ENCODE measurements at regions not wholly inside any gene's neighbourhood (a gene's known extent, or its start where the extent isn't known, plus 50 kb on each side); places are given as distances from the start of the nearest gene placed in this dataset.

DNA sequence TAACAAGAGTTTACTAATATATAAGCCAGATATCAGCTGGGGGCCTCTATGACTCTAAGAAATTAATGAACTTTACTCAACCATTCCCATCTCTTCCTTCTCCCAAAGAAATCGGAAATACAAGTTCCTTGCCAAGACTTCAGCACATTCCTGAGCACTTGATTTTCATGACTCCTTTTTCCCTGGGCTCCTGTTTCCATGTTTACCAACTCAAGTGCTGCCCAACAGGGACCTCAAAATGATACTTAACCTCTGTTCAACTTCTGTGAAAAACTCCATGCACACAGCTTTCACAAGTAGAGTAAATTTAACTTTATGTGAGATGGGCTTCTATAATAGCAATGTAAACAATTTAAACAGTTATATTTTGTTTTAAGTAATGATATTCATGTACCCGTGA lies 315.8 kb upstream of the CDIN1 start:
- no peaks in the 10 kb centered on the region for H3K9me3 Mint-ChIP-seq

DNA sequence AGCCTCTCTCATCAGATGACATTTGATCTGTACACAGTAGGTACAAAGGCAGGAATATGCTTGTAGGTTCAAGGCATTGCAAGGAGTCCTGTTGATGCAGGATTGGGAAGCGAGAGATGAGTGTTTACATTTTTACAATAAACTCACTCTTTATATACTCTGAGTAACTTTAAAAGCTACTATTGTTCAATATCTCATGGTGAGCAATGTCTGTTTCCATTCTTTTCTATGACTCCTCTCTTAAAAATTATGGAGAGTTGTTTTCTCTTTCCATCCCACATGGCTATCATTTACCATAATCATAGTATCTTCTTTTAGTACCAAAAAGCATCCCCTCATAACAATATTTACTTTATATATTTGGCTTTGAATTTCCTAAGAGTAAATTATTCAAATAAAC lies 314.0 kb upstream of the CDIN1 start:
- H3K4me3 Mint-ChIP-seq = no peak overlapping the region
- H3K27ac Mint-ChIP-seq = no peak overlapping the region
- no peaks in the 10 kb centered on the region for H3K9me3 Mint-ChIP-seq
- no peaks in the 10 kb centered on the region for H3K4me1 Mint-ChIP-seq
- no peaks in the 10 kb centered on the region for H3K27me3 Mint-ChIP-seq
- no peak for ATAC-seq
- DNase-seq = no peak

More for the DNA sequence above, 315.8 kb upstream of the CDIN1 start:
- ATAC-seq = no peak
- H3K27me3 Mint-ChIP-seq = no peaks in the 10 kb centered on the region
- no peak for DNase-seq
- H3K4me1 Mint-ChIP-seq = no peaks in the 10 kb centered on the region
- H3K27ac Mint-ChIP-seq = no peak overlapping the region
- H3K4me3 Mint-ChIP-seq = no peak overlapping the region

DNA sequence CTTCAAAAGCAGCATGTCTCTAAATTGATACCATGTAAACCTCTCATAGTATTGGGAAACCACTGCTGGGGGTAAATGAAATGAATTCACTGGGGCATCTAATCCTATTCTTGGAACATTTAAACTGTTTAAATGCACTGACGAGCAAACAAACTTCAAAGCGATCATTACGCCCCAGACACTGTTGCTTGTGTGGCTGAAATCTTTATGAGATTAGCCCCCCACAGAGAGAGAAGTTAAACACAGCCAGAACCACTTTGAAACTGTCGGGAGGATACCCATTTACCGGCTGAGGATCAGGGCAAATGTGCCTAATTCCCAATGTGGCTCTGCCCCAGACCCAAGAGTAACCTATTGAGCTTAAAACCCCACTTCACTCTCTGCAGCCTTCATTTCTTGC lies 308.4 kb upstream of the CDIN1 start:
- ATAC-seq (no peak), DNase-seq (no peak)
- Mint-ChIP-seq H3K27ac (no peak overlapping the region), H3K4me1 (no peaks in the 10 kb centered on the region), H3K9me3 (peaks cover 0 to 11% of the 10 kb centered on the region in 2 donors), H3K4me3 (no peak overlapping the region), H3K27me3 (no peaks in the 10 kb centered on the region)

DNA sequence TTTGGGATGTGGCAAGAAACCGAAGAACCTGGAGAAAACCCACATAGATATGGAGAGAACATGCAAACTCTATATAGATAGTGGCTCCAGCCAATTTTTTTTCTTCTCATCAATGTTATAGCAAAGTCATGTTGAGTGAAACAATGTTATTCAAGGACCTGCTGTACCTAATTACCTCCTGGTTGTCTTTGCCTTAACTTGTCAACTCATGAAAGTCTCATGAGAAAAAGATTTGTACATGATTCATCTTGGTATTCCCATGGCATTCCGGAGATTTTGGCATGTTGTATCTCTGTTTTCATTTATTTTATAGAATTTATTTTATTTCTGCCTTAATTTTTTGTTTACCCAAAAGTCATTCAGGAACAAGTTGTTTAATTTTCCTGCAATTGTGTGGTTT lies 303.8 kb upstream of the CDIN1 start:
- no peak overlapping the region for H3K4me3 Mint-ChIP-seq
- no peaks in the 10 kb centered on the region for H3K4me1 Mint-ChIP-seq
- no peak overlapping the region for H3K27ac Mint-ChIP-seq
- DNase-seq (no peak), ATAC-seq (no peak)
- peaks cover 5 to 31% of the 10 kb centered on the region in 2 donors for H3K9me3 Mint-ChIP-seq
- no peaks in the 10 kb centered on the region for H3K27me3 Mint-ChIP-seq

DNA sequence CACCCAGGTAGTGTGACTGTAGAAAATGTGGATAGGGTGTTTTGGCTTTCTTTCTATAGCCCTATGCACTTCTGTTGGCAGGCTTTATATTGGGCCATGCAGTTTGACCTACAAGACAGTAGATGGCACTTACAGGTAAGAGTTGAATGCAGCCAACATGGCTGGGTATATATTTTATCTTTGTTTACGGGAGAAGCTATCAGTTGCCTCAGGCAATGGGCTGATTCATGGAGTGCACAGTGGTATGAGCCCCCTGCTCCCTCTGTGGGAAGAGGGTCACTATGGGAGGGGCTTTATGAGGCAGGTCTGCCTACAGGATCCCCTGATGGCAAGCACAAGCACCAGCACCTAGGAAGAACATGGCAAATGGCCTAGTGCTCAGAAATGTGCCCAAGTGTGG lies 301.2 kb upstream of the CDIN1 start:
- no peaks in the 10 kb centered on the region for H3K27me3 Mint-ChIP-seq

DNA sequence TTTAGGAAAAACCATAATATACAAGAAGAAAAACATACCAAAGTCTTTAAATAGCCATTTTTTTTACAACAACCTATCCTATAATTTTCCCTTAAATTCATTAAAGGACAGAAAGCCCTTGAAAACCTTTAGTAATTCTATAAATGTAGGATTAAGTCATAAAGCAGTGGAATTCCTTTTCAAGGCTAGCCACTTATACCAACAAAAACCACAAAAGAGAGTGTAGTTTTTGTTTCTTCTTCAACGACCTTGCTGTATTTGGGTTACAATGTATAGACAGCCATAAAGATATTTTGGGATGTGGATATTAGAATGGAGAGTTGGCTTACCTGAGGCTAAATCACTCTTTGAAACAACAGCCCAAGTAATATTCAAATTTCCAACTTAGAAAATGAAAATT lies 296.6 kb upstream of the CDIN1 start:
- Mint-ChIP-seq H3K27ac (no peak overlapping the region), H3K4me1 (no peaks in the 10 kb centered on the region), H3K4me3 (no peak overlapping the region), H3K27me3 (no peaks in the 10 kb centered on the region), H3K9me3 (peaks cover 5 to 19% of the 10 kb centered on the region in 2 donors)
- ATAC-seq (no peak), DNase-seq (no peak)

More for the DNA sequence above, 301.2 kb upstream of the CDIN1 start:
- ATAC-seq = no peak
- DNase-seq = no peak
- Mint-ChIP-seq H3K4me1 (no peaks in the 10 kb centered on the region), H3K27ac (no peak overlapping the region), H3K4me3 (no peak overlapping the region), H3K9me3 (peaks cover 5 to 31% of the 10 kb centered on the region in 2 donors)

DNA sequence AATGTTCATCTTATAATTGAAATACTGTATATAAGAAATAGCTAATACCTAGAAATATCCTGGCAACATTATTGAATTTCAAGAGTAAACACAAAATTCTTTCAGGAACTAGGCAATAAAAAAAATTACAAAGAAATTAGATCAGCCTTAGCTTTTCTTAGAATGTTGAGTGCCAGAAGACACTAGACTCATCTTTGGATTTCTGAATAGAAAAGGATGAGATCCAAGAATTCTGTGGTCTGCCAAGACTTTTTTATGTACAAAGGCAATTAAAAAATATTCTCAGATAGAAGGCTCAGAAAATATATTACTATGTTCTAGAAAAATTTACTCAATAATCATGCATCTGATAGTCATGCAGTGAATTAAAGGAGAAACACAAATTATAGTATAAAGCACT lies 294.5 kb upstream of the CDIN1 start:
- H3K27me3 Mint-ChIP-seq = peaks cover 11% of the 10 kb centered on the region
- no peak for ATAC-seq
- no peak overlapping the region for H3K4me3 Mint-ChIP-seq
- H3K9me3 Mint-ChIP-seq = peaks cover 5 to 14% of the 10 kb centered on the region in 2 donors
- H3K27ac Mint-ChIP-seq = no peak overlapping the region
- H3K4me1 Mint-ChIP-seq = no peaks in the 10 kb centered on the region
- DNase-seq = no peak

DNA sequence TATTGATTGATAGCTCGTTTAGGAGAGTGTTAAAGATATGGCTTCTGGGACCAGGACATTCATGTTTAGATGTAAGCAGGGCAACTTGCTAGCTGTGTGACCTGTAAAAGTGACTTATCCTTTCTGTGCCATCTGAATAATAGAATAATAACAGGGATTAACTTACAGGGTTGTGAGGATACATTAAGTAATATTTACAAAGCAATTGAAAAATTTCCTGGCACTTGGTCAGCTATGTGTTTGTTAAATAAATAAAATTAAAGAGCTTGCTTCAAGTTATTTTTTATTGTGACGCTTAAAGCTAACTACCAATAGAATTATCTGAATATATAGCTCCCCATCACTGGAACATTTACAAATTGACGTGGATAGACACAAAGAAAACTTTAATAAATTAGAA lies 287.9 kb upstream of the CDIN1 start:
- ATAC-seq = no peak
- Mint-ChIP-seq H3K4me3 (no peak overlapping the region), H3K27ac (no peak overlapping the region), H3K27me3 (peaks cover 11% of the 10 kb centered on the region), H3K4me1 (no peaks in the 10 kb centered on the region), H3K9me3 (peaks cover 5 to 7% of the 10 kb centered on the region in 2 donors)
- no peak for DNase-seq

DNA sequence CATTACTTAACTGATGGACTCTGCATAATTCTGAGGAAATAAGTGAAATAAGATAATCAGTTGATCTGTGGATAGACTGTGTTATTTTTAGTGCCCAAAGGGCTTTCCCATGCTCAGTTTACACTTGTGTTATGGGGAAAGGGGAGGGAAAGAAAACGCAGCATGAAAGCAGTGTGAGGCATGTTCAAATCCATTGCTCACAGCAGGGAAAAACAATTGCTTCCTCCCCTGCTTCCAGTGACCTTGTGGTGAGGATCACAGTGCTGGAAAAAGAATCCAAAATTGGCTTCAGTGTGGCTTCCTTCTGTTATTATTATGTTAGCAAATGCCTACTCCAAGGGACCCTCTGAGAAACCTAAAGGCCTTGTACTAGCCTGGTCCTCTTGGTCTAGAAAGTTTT lies 285.1 kb upstream of the CDIN1 start:
- ATAC-seq (no peak), DNase-seq (no peak)
- no peaks in the 10 kb centered on the region for H3K9me3 Mint-ChIP-seq
- H3K4me1 Mint-ChIP-seq = no peaks in the 10 kb centered on the region
- H3K4me3 Mint-ChIP-seq = no peak overlapping the region
- H3K27ac Mint-ChIP-seq = no peak overlapping the region
- peaks cover 5% of the 10 kb centered on the region for H3K27me3 Mint-ChIP-seq

DNA sequence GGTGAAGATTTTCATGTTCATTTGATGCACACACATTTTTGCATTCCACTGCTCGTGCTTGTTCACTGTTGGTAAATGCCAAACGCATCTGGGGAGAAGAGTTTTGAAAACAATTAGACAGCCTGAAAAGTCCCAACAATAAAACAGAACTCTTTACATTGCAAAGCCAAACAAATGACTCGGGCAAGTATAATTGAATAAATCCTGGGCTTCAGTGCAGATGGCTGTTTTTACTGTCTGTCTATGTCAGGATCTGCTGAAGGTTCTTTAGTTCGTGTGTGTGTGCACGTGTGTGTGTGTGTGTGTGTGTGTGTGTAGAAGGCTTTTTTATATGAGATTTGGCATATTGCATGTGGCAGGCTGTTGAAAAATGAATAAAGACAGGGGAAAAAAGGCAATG lies 277.5 kb upstream of the CDIN1 start:
- no peaks in the 10 kb centered on the region for H3K27me3 Mint-ChIP-seq
- H3K9me3 Mint-ChIP-seq = no peaks in the 10 kb centered on the region
- H3K4me1 Mint-ChIP-seq = no peaks in the 10 kb centered on the region
- no peak overlapping the region for H3K4me3 Mint-ChIP-seq
- ATAC-seq (no peak), DNase-seq (no peak)
- no peak overlapping the region for H3K27ac Mint-ChIP-seq

DNA sequence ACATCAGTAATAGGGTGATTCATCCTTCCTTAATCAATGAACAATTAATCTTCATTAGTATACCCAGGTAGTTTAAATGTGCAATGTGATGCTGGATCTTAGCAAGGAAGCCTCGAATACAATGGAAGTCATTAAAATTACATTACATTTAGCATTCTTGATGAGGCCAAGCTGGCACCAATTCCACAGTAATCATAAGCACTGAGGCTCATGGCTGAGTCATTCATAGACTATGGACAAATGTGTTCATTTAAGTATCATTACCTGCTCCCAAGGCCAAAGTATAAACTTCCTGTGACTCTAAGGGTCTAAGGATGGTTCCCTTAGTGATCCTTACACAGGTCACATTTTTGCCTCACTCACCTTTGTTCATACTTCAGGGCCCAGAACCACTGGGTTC lies 266.4 kb upstream of the CDIN1 start:
- peaks cover 0 to 5% of the 10 kb centered on the region in 2 donors for H3K9me3 Mint-ChIP-seq
- no peaks in the 10 kb centered on the region for H3K27me3 Mint-ChIP-seq
- DNase-seq (no peak), ATAC-seq (no peak)
- no peak overlapping the region for H3K27ac Mint-ChIP-seq
- no peaks in the 10 kb centered on the region for H3K4me1 Mint-ChIP-seq
- no peak overlapping the region for H3K4me3 Mint-ChIP-seq

DNA sequence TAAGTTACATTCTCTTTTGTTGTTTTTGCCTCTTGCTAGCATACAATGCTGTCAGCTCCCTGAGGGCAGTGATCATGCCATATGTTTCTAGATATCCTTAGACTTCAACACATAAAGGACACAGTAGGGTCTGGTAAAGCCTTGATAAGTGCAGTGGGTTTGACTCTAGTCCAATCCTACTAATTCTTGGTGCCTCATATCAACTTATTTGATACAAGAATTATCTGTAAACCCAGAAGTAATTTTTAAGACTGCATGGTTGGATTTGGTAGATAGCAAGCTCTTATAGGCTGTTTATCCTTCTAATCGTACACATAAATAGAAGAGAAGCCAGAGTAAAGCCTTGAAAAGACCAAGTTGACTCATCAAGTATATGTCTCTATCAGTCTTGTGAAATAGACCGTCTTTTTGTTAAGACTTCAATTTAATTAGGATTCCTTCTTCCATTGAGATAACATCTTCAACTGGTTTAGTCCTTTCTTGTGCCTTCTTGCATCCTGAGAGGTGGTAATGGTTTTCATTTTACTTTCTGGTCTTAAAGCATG lies 265.6 kb upstream of the CDIN1 start:
- no peaks in the 10 kb centered on the region for H3K4me1 Mint-ChIP-seq
- H3K27me3 Mint-ChIP-seq = no peaks in the 10 kb centered on the region
- DNase-seq = no peak
- no peak overlapping the region for H3K27ac Mint-ChIP-seq
- H3K9me3 Mint-ChIP-seq = peaks cover 0 to 5% of the 10 kb centered on the region in 2 donors
- no peak for ATAC-seq
- H3K4me3 Mint-ChIP-seq = no peak overlapping the region

DNA sequence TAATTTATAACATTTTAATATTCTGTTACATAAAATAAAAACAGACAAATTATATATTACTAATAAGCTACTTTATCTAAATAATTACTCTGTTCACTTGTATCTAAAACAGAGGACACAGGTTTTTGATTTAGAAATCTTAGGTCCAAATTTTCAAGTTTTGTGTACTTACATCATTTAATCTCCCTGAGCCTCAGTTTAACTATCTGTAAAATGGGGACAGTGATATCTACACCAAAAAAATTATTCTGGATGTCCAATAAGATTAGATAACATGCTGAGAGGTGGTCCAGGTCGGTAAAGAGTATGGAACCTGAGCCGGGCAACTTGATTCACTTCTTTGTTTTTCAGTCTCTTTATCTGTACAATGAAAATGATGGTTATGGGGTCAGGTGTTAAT lies 263.8 kb upstream of the CDIN1 start:
- H3K27ac Mint-ChIP-seq = no peak overlapping the region
- DNase-seq = no peak
- no peak for ATAC-seq
- H3K27me3 Mint-ChIP-seq = no peaks in the 10 kb centered on the region
- H3K4me3 Mint-ChIP-seq = no peak overlapping the region
- no peaks in the 10 kb centered on the region for H3K4me1 Mint-ChIP-seq
- H3K9me3 Mint-ChIP-seq = peaks cover 0 to 5% of the 10 kb centered on the region in 2 donors

DNA sequence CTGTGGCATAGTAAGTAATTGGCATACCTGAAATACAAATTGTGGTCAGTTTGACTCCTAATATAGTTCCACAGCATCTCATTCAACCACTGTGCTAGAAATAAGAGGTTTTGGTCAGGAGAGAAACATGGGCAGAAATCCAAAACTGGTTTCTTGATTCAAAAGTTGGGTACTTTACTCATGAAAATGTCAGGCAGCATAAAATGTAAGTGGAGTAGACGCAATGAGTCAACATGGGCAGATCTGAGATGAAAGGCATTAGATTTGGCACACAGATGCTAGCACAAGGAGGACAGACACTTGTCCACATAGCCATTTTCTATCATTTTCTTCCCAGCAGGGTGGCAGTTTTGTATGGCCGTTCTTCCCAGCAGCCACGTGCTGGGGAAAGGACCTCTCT lies 255.8 kb upstream of the CDIN1 start:
- H3K4me3 Mint-ChIP-seq = no peak overlapping the region
- no peak overlapping the region for H3K27ac Mint-ChIP-seq
- DNase-seq (no peak), ATAC-seq (no peak)
- no peaks in the 10 kb centered on the region for H3K9me3 Mint-ChIP-seq
- H3K4me1 Mint-ChIP-seq = no peaks in the 10 kb centered on the region
- no peaks in the 10 kb centered on the region for H3K27me3 Mint-ChIP-seq

DNA sequence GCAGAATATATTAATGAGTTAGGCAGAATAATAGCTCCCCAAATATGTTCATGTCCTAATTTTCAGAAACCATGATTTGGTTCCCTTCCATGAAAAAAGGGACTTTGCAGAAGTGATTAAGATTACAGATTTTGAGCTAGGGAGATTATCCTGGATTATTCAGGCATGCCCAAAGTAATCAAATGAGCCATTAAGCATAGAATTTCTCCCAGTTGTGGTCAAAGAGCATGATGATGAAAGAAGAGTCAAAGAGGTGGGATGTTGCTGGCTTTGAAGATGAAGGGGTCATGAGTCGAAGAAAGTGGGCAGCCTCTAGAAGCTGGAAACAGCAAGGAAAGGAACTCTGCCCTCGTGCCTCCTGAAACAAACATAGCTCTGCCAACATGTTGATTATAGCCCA lies 254.2 kb upstream of the CDIN1 start:
- no peaks in the 10 kb centered on the region for H3K4me1 Mint-ChIP-seq
- no peak overlapping the region for H3K4me3 Mint-ChIP-seq
- H3K9me3 Mint-ChIP-seq = no peaks in the 10 kb centered on the region
- ATAC-seq (no peak), DNase-seq (no peak)
- H3K27me3 Mint-ChIP-seq = no peaks in the 10 kb centered on the region
- H3K27ac Mint-ChIP-seq = no peak overlapping the region

DNA sequence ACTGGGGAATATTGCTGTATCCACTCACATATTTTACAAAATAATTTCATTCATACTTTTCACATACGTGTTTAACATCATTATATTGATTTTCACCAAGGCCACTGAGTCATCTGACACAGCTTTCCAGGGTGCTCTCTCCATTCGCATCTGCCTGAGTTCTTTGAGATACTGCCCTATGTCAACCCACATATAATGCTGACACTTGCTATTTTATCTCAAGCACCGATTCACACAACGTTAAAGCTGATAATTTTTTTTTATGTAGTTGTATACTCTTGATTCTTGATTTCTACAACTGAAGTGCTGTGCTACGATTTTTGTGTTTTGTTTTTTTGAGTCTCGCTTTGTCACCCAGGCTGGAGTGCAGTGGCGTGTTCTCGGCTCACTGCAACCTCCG lies 249.8 kb upstream of the CDIN1 start:
- ATAC-seq (no peak), DNase-seq (no peak)
- no peaks in the 10 kb centered on the region for H3K4me1 Mint-ChIP-seq
- no peak overlapping the region for H3K4me3 Mint-ChIP-seq
- no peaks in the 10 kb centered on the region for H3K27me3 Mint-ChIP-seq
- H3K27ac Mint-ChIP-seq = no peak overlapping the region
- H3K9me3 Mint-ChIP-seq = no peaks in the 10 kb centered on the region

DNA sequence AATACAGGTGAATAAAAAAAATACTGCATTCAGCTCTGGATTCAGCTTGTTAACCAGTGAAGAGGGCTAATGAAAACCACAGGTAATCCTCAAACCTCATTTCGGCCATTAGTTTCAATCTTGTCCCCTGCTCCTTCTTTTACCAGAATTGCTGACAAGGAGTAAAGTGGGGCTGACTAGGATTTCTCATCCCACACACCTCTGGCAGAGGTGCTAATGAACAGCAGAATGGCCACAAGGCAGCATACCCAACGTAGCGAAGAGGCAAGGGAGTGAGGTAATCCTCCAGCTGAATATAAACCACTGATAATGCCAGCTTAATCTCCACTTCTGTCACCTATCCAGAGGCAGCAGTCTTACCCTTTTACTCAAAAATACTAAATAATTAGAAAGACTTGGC lies 248.8 kb upstream of the CDIN1 start:
- no peak for DNase-seq
- H3K9me3 Mint-ChIP-seq = no peaks in the 10 kb centered on the region
- H3K27ac Mint-ChIP-seq = no peak overlapping the region
- no peak overlapping the region for H3K4me3 Mint-ChIP-seq
- no peak for ATAC-seq
- no peaks in the 10 kb centered on the region for H3K4me1 Mint-ChIP-seq
- H3K27me3 Mint-ChIP-seq = no peaks in the 10 kb centered on the region
